NOMO-1 treated with dmso at 0.1 percent for 144 hours (cell line): ENCODE measurements at regions not wholly inside any gene's neighbourhood (a gene's known extent, or its start where the extent isn't known, plus 50 kb on each side); places are given as distances from the start of the nearest gene placed in this dataset.

ENCODE experiments used
- DNase-seq: peaks from one replicate; lab custom pipeline; 2025; ENCODE audit not compliant: unreplicated experiment; lab: John Stamatoyannopoulos, UW

GRCh38 chr13:73281746-73282145 lies 222.9 kb downstream of the KLF5 start:
- DNase-seq: no peak

DNA sequence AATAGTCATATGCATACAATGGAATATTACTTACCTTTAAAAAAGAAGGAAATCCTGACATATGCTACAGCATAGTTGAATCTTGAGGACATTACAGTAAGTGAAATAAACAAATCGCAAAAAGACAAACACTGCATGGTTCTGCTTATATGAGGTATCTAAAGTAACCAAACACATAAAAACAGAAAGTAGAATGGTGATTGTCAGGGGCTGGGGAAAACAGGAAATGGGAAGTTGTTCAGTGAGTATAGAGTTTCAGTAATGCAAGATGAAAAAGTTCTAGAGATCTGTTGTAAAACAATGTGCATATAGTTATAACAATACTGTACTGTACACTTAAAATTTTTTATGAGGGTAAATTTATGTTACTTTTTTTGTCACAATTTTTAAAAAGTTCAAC lies 219.4 kb downstream of the KLF5 start:
- no peak for DNase-seq

GRCh38 chr13:73275163-73275562 lies 216.4 kb downstream of the KLF5 start:
- DNase-seq: no peak

DNA sequence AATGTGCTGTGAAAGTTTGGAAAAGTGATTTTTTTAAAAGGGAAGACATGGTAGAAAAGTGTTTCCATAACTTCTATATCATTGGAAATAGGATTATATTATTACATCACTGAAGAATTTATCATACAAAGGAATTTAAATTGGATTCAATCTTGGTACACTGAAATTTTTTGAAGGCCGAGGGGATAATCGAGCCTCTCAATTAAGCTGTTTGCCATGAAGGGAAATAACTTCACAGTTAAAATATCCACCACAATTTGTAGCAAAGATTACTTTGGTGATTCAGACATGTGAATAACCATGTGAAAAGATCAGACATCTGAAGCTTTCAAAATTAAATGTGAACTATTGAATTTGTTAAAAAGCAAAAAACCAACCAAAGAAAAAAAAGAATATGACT lies 215.3 kb downstream of the KLF5 start:
- no peak for DNase-seq

DNA sequence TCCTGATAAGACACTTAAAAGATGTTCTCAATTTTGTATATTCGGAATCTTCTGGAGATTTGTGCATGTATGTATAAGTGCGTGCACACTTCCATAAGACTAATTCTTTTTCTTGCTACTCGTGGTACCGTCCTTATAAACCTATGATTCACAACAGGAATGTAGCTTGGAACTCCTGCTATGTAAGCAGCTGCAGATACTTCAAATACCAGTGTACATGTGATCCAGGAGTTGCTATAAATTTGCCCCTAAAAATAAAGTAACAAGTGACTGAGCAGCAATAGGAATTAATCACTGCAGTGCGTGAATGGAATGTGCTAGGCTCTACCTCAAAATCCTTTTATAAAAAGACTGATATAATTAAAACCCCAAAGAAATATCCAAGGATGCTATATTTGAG lies 214.9 kb downstream of the KLF5 start:
- no peak for DNase-seq

DNA sequence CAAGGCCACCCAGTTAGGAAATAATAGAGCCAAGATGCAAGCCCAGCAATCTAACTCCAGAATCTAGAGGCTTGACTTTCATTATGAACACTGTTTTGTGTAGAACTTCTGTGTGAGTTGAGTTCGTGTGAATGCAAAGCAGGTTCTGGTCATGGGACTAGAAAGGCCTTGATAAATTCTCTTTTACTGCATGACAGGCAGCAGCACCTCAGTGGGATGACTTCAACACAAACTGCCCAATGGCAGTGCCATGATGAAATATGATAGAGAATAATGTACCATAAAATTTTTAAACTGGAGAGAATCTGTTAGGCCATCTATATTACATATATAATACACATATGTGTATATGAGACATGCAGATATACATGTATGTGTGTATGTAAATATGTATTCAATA lies 214.5 kb downstream of the KLF5 start:
- DNase-seq: no peak

DNA sequence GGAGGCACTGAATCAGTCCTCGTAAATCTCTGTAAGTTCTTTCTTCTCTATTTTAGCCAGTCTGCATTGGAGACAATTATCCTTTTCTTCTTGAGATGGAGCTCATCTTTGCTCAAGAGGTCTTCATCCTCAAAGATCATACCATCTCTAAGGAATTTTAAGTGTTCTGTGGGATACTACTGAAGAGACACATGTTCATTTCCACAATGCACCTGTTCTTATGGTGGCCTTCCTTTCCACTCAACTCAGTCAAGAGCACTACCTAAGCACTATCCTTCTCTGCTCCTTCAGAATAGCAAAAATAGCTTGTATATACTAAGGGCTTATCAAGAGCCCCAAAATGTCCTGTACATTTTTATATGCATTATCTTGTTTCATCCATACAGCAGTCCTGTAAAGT lies 214.0 kb downstream of the KLF5 start:
- DNase-seq: no peak

DNA sequence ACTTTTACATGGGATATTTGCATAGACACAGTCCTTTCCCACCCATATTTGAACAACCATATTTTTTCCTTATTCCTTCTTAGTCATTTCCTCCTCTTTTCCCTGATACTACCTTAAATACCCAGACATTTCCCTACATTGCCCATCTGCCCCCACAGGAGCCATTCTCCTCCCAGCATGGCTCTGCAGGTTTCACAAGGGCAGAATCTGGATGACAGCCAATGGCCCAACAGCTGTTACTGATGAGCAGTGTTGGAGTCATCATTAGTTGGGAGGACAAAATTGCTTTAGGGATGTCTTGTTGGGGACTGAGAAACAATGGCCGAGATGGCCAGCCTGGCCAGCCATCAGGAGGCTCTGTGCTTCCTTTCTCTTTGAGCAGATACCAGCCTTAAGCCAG lies 209.5 kb downstream of the KLF5 start:
- DNase-seq: no peak

DNA sequence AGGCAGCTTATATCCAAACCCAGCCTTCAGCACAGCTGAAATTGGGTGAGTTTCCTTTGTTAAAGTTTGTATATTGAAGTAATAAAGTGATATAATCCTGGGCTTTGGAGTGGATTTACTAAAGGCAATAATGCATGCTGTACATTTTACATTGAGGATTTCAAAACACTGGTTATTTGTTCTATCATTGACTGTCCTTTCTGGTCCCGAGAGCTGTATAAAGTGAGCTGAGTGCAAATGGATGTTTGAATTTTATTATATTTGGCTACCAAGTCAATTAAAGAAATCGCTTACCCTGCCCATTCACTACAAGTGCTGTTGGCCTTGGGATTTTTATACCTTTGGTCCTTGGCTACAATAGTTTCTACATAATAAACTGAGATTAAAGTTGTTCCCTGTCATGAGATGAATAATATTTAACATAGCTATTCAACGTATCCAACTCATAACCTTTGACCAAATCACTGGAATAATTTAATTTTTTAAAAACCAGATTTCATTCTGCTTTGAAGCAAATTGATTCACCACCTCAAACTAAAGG lies 207.9 kb downstream of the KLF5 start:
- DNase-seq: no peak

DNA sequence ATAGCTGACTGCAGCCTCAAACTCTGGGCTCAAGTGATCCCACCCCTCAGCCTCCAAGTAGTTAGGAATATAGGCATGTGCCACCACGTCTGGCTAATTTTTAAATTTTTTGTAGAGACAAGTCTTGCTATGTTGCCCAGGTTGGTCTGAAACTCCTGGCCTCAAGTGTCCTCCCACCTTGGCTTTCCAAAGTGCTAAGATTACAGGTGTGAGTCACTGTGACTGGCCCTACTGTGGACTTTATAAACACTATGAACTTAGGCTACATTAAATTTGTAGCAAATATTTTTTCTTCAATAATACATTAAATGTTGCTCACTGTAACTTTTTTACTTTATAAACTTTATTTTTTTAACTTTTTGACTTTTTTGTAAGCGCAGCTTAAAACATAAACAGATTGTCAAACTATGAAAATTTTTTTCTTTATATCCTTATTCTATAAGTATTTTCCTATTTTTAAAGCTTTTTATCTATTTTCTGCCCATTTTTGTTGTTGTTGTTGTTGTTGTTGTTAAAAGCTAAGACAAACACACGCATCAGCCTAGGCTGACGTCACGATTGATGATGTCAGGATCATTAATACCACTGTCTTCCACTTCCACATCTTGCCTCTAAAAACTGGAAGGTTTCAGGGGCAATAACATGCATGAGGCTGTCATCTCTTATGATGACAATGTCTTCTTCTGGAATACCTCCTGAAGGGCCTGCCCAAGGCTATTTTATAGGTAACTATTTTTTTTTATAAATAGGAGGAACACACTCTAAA lies 204.2 kb downstream of the KLF5 start:
- no peak for DNase-seq

GRCh38 chr13:73261739-73262216 lies 203.0 kb downstream of the KLF5 start:
- no peak for DNase-seq

DNA sequence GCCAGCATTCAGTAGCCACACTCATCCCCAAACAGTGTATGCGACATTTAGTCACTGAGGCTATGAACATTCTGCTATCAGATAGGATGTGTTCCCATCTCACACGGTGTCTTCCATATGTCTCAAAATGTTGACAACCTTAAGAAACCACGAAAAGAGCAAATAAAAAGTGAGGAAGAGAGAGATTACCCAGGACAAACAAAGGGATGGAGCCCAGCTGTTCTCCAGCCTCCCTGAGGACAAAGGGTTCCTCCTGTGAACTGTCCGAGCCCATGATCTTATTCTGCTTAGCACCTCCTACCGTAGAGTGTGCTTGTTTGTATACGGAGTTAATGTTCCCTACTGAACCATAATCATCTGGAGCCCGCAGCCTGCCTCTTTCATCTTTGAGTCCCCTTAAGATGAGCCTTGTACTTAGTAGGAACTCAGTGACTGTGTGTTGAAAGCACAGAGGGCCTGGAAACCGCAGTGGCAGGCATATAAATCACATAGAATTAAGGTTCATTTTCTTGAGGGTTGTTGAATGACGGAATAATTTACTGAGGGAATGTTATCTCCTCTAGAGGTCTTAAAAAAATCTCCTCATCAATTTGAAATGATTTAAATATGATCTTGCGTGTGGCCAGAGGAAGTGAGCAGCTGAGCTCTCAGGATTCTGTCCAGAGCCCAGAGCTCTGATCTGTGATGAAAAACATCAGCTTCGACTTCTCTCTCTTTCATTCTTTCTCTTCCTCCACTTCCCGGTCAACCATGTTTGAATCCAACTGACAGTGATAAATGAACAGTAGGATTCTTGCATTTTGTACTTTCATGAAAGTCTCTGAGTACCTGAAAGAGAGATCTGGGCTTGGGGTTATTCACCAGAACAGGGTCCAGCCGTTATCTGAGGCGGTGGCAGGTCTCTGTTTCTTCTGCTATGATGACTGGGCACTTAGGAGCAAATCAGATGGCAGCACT lies 200.5 kb downstream of the KLF5 start:
- no peak for DNase-seq

- no peak for DNase-seq
Observed at GRCh38 chr13:73258406-73258805, 199.6 kb downstream of the KLF5 start.

- DNase-seq: no peak
Observed at GRCh38 chr13:73254827-73255226, 196.0 kb downstream of the KLF5 start.

- no peak for DNase-seq
Observed at GRCh38 chr13:73251626-73252265, 192.9 kb downstream of the KLF5 start.

- DNase-seq: no peak
Observed at GRCh38 chr13:73250061-73250460, 191.3 kb downstream of the KLF5 start.

DNA sequence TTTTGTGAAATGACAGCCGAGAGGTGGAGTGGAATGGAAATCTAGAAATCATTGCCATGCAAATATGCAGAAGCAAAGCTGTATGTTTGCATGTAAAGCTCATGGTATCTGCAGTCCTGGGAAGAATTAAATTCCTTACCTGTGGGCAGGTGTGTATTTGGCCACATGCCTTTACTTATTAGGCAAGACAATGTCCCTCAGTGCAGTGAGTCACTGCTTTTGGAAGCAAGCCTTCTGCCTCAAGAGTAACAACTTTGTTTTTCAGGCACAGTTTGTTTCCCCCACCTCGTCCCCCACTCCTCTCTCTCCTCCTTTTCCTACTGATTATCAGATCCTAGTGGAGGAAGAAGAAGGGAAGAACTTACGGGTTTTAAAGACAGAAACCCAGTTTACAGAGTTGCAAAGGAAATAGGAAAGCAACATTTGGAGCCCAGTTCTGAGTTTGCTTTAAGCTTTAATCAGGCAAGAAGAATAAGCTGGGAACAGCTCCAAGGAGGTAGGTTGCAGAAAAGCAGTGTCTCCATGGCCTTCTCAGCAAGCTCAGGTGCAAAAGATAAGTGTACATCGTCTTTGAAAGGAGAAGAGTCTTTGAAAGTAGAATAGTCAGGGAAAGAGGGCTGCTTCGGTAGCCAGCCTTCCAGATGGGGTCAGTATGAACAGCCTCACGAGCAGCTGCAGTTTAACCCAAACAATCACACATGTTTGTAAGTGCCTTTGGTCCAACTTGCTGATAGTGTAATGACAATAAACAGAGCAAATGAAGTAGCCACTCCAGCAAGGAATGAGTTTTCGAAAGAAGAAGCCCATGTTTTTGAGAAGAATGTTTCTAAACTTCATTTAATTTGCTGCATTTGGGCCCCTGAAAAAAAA lies 190.1 kb downstream of the KLF5 start:
- DNase-seq: no peak

DNA sequence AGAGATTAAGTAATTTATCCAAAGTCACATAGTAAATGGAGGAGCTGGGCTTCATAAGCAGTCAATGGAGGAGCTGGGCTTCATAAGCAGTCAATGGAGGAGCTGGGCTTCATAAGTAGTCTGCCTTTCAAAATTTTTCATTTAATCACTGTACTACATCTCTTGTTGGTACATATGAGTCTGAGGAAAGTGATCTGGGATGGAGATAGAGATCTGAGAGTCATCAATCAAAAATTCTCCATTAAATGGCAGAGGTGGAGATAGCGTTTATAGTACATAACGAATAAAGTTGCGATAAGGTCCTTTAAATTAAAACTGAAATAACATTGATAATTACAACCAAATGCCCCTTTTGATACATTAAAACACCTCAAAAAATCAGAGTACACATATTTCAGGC lies 189.3 kb downstream of the KLF5 start:
- no peak for DNase-seq

DNA sequence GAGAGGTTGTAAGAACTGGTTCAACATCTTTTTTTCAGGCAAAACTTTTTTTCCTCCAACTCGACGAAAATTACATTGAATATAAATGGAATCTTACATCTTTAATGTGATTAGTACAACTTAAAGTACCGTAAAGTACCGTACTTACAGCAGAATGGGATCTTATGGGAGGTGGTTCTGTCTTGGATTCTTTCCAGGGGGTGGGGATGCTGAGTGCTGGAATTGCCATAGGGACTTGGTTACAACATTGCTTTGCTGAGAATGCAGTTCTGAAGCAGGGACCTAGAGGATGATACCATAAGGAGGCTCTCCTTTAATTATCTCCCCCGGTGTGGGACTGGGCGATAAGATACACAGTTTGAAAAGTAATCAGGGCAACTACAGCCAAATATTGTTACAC lies 186.4 kb downstream of the KLF5 start:
- no peak for DNase-seq

DNA sequence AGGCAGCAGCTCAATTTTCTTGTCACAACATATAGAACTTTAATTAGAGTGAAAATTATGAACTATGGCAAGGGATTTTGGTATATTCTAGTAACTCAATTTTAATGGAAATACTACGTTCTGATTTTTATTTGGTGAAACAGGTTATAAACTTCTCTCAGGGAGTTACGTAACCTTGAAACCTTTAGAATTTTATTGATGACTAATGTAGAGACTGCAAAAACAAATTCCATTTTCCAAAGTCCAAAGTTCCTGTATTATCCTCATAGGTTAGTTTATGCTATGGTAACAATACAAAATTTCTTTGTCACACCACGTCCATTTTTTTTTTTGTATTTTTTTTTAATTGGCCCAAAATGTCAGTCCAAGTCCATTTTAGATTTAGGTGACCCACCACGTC lies 185.7 kb downstream of the KLF5 start:
- no peak for DNase-seq
